Fibroblast of the aortic adventitia (primary cell): ENCODE measurements at regions not wholly inside any gene's neighbourhood (a gene's known extent, or its start where the extent isn't known, plus 50 kb on each side); places are given as distances from the start of the nearest gene placed in this dataset.

Source experiments
- DNase-seq: peaks from one replicate; pipeline ENCODE4 v3.0.0-alpha.2; 2010; ENCODE audit warnings: low read depth
- H3K4me3 ChIP-seq: 2 replicates; pipeline ENCODE4 v1.5.1; 2011; ENCODE audit warnings: low read depth, mild to moderate bottlenecking, control low read depth, low read length, moderate library complexity
- CTCF ChIP-seq: IDR thresholded peaks from 2 replicates; pipeline ENCODE4 v1.5.1; 2011; ENCODE audit warnings: mild to moderate bottlenecking, low read length, control low read depth, inconsistent platforms; ENCODE audit not compliant: insufficient read depth

GRCh38 chr10:63901228-63901627, 380.0 kb downstream of the REEP3 start:
- H3K4me3 ChIP-seq = no peak overlapping the region
- no peak for TF ChIP-seq CTCF

GRCh38 chr10:63901881-63902280, 380.7 kb downstream of the REEP3 start:
- no peak for DNase-seq
- H3K4me3 ChIP-seq = no peak overlapping the region
- no peak for TF ChIP-seq CTCF

More at GRCh38 chr10:63901228-63901627, 380.0 kb downstream of the REEP3 start:
- no peak for DNase-seq

- no peak for TF ChIP-seq CTCF
- H3K4me3 ChIP-seq = no peak overlapping the region
- no peak for DNase-seq
Measured at GRCh38 chr10:63910806-63911205, 389.6 kb downstream of the REEP3 start.

- no peak for TF ChIP-seq CTCF
- no peak for DNase-seq
- no peak overlapping the region for H3K4me3 ChIP-seq
Measured at GRCh38 chr10:63915240-63915639, 394.0 kb downstream of the REEP3 start.

GRCh38 chr10:63917363-63917762, 396.2 kb downstream of the REEP3 start:
- no peak for DNase-seq
- no peak for TF ChIP-seq CTCF

GRCh38 chr10:63919575-63920279, 398.5 kb downstream of the REEP3 start:
- DNase-seq = no peak
- no peak overlapping the region for H3K4me3 ChIP-seq
- no peak for TF ChIP-seq CTCF

More at GRCh38 chr10:63917363-63917762, 396.2 kb downstream of the REEP3 start:
- no peak overlapping the region for H3K4me3 ChIP-seq

GRCh38 chr10:63920926-63921325, 399.7 kb downstream of the REEP3 start:
- no peak for DNase-seq
- no peak overlapping the region for H3K4me3 ChIP-seq
- no peak for TF ChIP-seq CTCF
